HS-27A (cell line): ENCODE measurements at regions not wholly inside any gene's neighbourhood (a gene's known extent, or its start where the extent isn't known, plus 50 kb on each side); places are given as distances from the start of the nearest gene placed in this dataset.

ENCODE experiments used
- DNase-seq: peaks from one replicate; pipeline ENCODE4 v3.0.0-alpha.2; 2012; ENCODE audit warnings: low read depth, missing footprints

- DNase-seq, result no peak
Observed at GRCh38 chr9:90245661-90246060, 397.0 kb downstream of the DIRAS2 start.

- DNase-seq, result no peak
Observed at GRCh38 chr9:90249094-90249493, 393.5 kb downstream of the DIRAS2 start.

- no peak for DNase-seq
Observed at GRCh38 chr9:90251316-90251715, 391.3 kb downstream of the DIRAS2 start.

- no peak for DNase-seq
Observed at GRCh38 chr9:90256345-90256744, 386.3 kb downstream of the DIRAS2 start.

- DNase-seq, result no peak
Observed at GRCh38 chr9:90259311-90260246, 383.0 kb downstream of the DIRAS2 start.

- DNase-seq, result no peak
Observed at GRCh38 chr9:90261698-90262097, 380.9 kb downstream of the DIRAS2 start.

- no peak for DNase-seq
Observed at GRCh38 chr9:90268613-90269012, 374.0 kb downstream of the DIRAS2 start.

GRCh38 chr9:90271707-90272106 lies 370.9 kb downstream of the DIRAS2 start:
- DNase-seq, result no peak

- DNase-seq, result no peak
Observed at GRCh38 chr9:90274725-90275124, 367.9 kb downstream of the DIRAS2 start.

GRCh38 chr9:90285946-90286345 lies 356.7 kb downstream of the DIRAS2 start:
- DNase-seq, result no peak

- DNase-seq, result no peak
Observed at GRCh38 chr9:90287567-90288274, 354.9 kb downstream of the DIRAS2 start.

GRCh38 chr9:90288275-90288639 lies 354.4 kb downstream of the DIRAS2 start:
- DNase-seq, result no peak

- DNase-seq, result no peak
Observed at GRCh38 chr9:90290716-90291485, 351.7 kb downstream of the DIRAS2 start.

- DNase-seq, result no peak
Observed at GRCh38 chr9:90296539-90296938, 346.1 kb downstream of the DIRAS2 start.

GRCh38 chr9:90299968-90300367 lies 342.7 kb downstream of the DIRAS2 start:
- DNase-seq, result no peak

GRCh38 chr9:90300611-90301276 lies 341.9 kb downstream of the DIRAS2 start:
- DNase-seq, result no peak

GRCh38 chr9:90301277-90301653 lies 341.4 kb downstream of the DIRAS2 start:
- DNase-seq, result peak; percentile 2

- DNase-seq, result no peak
Observed at GRCh38 chr9:90303655-90304054, 339.0 kb downstream of the DIRAS2 start.

GRCh38 chr9:90306158-90306557 lies 336.5 kb downstream of the DIRAS2 start:
- no peak for DNase-seq

- DNase-seq, result no peak
Observed at GRCh38 chr9:90307167-90307833, 335.3 kb downstream of the DIRAS2 start.

GRCh38 chr9:90307891-90308290 lies 334.7 kb downstream of the DIRAS2 start:
- DNase-seq, result no peak
